ENCODE measurements at regions not wholly inside any gene's neighbourhood (a gene's known extent, or its start where the extent isn't known, plus 50 kb on each side); places are given as distances from the start of the nearest gene placed in this dataset.
"Not testable (repeated sequence)": the region's sequence is repeated elsewhere in the genome, so short reads cannot be mapped to it uniquely, and the experiment has no call there.

DNA sequence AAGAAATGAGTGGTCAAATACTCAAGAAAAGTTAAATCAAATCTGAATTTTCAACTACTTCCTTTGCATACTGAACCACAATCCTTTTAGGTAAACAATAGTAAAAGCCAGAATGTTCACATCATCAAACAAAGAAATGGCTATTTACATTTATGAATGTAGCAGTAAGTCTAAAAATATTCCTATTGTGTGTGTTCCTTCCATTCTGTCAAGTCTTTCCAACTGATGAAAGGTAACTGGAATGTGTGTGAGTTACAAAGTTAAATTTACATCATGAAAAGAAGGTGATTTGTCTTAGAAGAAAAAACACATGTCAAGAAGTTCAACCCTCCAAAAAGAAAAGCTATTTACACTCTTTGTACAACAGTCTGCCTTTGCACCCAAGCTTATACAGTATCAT is 203.1 kb downstream of the SIPA1L2 start:
- Histone ChIP-seq H3K4me3 (ENCODE audit: insufficient read depth, low read depth, low read length) (no peak overlapping the region), H3K27me3 (ENCODE audit: control insufficient read depth, insufficient read depth, low read length) (no peaks in the 10 kb centered on the region), H3K36me3 (replicated peaks; ENCODE audit: control insufficient read depth, insufficient read depth, low read length) (no peaks in the 10 kb centered on the region; the same call in 1 of the 2 replicates)
- no peak for DNase-seq

DNA sequence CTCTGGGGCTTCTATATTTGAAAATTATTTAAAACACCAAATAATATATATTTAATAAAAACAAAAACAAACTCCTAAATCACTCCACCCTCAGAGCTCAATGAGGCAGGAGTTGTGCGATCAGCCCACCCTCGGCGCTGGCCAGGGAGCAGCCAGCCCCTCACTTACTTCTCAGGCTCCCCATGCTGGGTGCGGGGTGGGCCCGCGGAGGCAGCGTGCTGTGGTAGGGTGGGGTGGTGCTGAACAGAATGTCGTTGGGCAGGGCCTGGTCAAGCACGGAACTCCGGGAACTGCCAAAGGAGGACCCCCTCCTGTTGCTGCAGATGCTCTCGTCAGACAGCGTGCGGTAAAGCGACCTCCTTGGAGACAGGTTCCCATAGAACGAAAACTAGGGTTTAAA is 204.5 kb downstream of the SIPA1L2 start:
- no peaks in the 10 kb centered on the region for H3K27me3 ChIP-seq (ENCODE audit: control insufficient read depth, insufficient read depth, low read length)
- DNase-seq: peak; percentile 42
- no peaks in the 10 kb centered on the region; the same call in 1 of the 2 replicates for H3K36me3 ChIP-seq (replicated peaks; ENCODE audit: control insufficient read depth, insufficient read depth, low read length)
- no peak overlapping the region for H3K4me3 ChIP-seq (ENCODE audit: insufficient read depth, low read depth, low read length)

DNA sequence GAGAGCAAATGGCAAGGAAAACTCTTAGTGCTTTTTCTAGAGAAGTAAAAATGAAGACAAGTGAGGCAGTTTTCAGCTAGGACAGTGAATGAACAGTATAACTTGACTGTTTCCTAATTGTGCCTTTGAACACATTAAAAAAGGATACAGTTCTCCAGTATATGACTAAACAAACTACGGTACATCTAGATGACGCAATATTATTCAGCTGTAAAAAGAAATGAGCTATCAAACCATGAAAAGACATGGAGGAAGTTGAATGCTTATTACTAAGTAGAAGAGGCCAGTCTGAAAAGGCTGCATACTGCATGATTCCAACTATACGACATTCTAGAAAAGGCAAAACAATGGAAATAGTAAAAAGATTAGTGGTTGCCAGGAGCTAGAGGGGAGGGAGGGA is 206.3 kb downstream of the SIPA1L2 start:
- Histone ChIP-seq H3K36me3 (replicated peaks; ENCODE audit: control insufficient read depth, insufficient read depth, low read length) (no peaks in the 10 kb centered on the region; the same call in 1 of the 2 replicates), H3K27me3 (ENCODE audit: control insufficient read depth, insufficient read depth, low read length) (no peaks in the 10 kb centered on the region), H3K4me3 (ENCODE audit: insufficient read depth, low read depth, low read length) (no peak overlapping the region)
- no peak for DNase-seq

DNA sequence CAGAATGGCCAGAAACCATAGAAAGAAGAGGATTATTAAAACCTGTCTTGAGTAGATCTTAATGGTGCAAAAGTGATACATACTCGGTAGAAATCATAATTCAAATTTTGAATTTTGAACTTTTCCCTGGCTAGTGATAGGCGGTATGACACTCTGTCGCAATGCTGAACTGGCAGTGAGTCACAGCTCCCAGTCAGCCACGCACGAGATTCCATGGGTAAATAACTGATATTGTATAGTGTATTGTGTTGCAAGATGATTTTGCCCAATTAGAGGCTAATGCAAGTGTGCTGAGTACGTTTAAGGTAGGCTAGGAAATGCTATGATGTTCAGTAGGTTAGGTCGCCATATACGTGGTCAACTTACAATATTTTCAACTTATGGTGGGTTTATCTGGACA is 207.0 kb downstream of the SIPA1L2 start:
- no peak for DNase-seq
- Histone ChIP-seq H3K4me3 (ENCODE audit: insufficient read depth, low read depth, low read length) (no peak overlapping the region), H3K36me3 (replicated peaks; ENCODE audit: control insufficient read depth, insufficient read depth, low read length) (no peaks in the 10 kb centered on the region; the same call in 1 of the 2 replicates), H3K27me3 (ENCODE audit: control insufficient read depth, insufficient read depth, low read length) (no peaks in the 10 kb centered on the region)

DNA sequence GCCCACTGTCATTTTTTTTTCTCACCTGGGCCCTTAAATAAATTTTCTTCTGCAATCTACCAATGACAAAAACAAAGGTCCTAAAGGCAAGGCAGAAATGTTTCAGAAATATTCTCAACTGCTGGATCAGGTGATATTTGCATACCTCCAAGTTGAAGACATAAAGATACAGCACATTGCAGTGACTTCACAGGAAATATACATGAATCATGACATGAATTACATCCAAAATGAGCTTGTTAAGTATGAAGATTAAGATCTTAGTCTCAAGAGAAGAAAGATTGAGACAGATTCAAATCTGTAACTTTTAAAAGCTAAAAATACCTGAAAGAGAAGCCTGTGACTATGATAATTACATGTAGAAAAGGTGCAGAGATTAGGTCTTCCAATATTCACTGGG is 207.8 kb downstream of the SIPA1L2 start:
- H3K36me3 ChIP-seq (replicated peaks; ENCODE audit: control insufficient read depth, insufficient read depth, low read length): no peaks in the 10 kb centered on the region
- no peaks in the 10 kb centered on the region for H3K27me3 ChIP-seq (ENCODE audit: control insufficient read depth, insufficient read depth, low read length)
- no peak for DNase-seq
- H3K4me3 ChIP-seq (ENCODE audit: insufficient read depth, low read depth, low read length): no peak overlapping the region

DNA sequence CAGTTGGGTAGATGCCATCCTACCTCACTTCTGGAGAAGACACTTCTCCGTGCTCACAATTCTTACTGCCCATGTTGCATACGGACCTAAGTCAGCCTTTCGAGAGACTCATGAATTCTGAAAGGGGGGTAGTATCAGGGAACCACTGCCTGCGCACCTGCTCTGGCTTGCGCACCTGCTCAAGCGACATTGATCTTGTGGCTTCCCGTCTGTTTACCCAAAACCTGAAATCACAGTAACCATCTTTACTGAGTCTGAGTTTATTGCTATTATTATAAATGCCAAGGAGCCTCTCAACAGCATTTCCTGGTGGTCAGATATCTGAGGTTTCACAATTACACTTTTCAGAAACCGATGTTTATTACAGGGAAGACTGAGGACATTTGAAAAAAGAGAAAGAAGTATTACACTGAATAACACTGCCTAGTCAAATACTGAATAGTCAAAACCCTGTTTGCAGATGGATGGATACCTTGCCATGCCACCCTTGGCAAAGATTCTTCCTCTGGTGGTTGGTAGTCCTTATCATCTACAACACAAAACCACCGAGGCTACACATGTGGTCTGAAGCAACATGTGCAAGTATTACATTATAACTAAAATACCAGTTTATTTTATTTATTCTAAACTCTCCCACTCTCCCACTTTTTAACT is 208.7 kb downstream of the SIPA1L2 start:
- no peak overlapping the region for H3K4me3 ChIP-seq (ENCODE audit: insufficient read depth, low read depth, low read length)
- no peak for DNase-seq
- H3K27me3 ChIP-seq (ENCODE audit: control insufficient read depth, insufficient read depth, low read length): no peaks in the 10 kb centered on the region
- H3K36me3 ChIP-seq (replicated peaks; ENCODE audit: control insufficient read depth, insufficient read depth, low read length): no peaks in the 10 kb centered on the region

DNA sequence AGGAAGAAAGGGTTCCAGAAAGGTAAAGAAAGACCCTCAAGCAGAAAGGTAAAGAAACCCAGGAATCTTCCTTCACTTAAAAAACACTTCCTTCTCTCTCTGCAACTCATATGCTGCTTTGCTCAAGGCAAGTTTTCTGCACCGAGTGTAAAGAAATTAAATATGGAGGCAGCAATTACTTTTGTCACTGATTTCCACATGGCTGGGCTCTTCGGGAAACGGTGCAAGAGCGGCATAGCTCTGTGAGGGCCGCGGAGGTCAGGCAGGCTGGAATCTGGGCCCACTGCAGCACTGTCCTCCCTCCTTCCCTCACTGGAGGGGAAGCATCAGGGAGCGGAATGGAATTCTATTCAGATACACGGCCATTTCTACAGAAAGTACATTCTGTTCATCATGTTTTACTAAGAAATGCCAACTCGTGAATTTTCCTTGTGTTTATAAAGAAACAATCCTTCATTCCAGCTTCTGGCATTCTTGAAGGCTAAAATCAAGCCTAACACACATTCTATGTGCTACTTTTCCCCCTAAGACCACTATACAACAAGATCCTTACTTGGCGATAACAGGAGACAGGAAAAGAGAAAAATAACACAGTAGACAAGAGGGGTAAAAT is 212.2 kb downstream of the SIPA1L2 start:
- Histone ChIP-seq H3K4me3 (ENCODE audit: insufficient read depth, low read depth, low read length) (no peak overlapping the region), H3K36me3 (replicated peaks; ENCODE audit: control insufficient read depth, insufficient read depth, low read length) (no peaks in the 10 kb centered on the region), H3K27me3 (ENCODE audit: control insufficient read depth, insufficient read depth, low read length) (no peaks in the 10 kb centered on the region)
- no peak for DNase-seq

DNA sequence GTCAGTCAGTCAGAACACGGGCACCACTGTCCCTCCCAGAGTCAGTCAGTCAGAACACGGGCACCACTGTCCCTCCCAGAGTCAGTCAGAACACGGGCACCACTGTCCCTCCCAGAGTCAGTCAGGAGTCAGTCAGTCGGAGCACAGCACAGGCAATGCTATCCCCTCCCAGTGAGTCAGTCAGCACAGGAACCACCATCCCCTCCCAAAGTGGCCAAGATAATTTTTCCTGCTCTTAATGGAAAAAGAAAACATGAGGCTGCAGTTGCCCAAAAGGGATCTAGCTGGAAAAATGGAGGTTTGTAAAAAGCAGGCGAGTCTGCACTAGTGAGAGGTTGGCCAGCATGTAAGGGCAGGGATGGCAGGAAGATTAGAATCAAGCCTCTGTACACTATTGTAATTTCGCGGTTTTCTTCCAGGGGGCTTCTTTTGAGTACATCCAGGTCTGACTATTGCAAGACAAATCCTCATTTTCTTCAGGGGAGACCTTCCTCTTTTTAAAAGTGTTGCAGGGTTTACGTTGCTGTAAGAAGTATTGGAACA is 213.8 kb downstream of the SIPA1L2 start:
- no peaks in the 10 kb centered on the region for H3K27me3 ChIP-seq (ENCODE audit: control insufficient read depth, insufficient read depth, low read length)
- no peak overlapping the region for H3K4me3 ChIP-seq (ENCODE audit: insufficient read depth, low read depth, low read length)
- H3K36me3 ChIP-seq (replicated peaks; ENCODE audit: control insufficient read depth, insufficient read depth, low read length): no peaks in the 10 kb centered on the region
- DNase-seq: no peak

DNA sequence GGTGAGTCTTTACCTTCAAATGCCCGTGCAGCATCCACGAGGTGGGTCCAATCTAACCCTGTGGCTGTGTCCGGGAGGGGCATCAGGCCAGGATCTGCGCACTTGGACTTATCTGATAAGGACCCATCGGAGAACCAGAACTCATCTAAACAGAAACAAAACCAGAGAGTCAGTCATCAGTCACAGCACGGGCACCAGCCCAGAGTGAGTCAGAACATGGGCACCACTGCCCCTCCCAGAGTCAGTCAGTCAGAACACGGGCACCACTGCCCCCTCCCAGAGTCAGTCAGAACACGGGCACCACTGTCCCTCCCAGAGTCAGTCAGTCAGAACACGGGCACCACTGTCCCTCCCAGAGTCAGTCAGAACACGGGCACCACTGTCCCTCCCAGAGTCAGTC is 214.5 kb downstream of the SIPA1L2 start:
- not testable (repeated sequence) for H3K36me3 ChIP-seq (replicated peaks; ENCODE audit: control insufficient read depth, insufficient read depth, low read length); H3K4me3 ChIP-seq (ENCODE audit: insufficient read depth, low read depth, low read length); DNase-seq; H3K27me3 ChIP-seq (ENCODE audit: control insufficient read depth, insufficient read depth, low read length)

DNA sequence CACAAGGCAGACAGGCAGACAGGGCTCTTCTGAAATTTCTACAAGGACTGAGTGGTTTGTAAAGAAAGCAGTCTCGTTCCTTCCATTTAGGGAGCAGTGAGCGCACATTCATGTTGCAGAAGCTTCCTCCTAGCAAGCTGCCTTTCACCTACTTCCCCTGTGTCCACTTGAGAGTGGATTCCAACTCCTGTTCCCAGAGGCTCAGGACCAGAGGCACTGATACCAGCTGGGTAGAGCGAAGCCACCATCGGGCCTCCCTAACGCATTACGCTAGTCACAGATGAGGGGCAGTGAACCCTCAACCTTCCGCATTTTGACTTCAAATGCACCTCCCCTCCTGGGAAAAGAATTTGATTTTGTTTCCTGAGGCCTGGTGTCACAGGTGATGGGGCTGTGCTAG is 215.8 kb downstream of the SIPA1L2 start:
- Histone ChIP-seq H3K27me3 (ENCODE audit: control insufficient read depth, insufficient read depth, low read length) (no peaks in the 10 kb centered on the region), H3K36me3 (replicated peaks; ENCODE audit: control insufficient read depth, insufficient read depth, low read length) (no peaks in the 10 kb centered on the region; the same call in 1 of the 2 replicates), H3K4me3 (ENCODE audit: insufficient read depth, low read depth, low read length) (no peak overlapping the region)
- no peak for DNase-seq

DNA sequence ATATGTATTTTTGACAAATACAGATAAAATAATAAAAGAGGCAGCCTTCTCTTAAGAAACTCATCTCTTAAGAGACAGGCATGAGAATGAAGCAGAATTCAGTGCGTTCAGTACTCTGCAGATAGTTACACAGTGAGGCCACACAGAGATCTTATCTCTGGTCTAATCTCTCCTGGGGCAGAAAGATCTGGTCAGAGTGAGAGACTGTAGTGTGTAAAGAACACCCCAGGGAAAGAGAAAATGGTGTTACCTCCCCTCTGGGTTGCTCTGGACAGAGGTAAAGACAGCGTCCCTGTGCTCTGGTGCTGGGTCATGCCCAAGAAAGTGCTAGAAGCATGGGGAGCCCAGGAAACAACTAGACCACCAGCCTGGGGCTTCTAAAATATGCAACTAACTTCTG is 216.3 kb downstream of the SIPA1L2 start:
- no peak for DNase-seq
- Histone ChIP-seq H3K4me3 (ENCODE audit: insufficient read depth, low read depth, low read length) (no peak overlapping the region), H3K36me3 (replicated peaks; ENCODE audit: control insufficient read depth, insufficient read depth, low read length) (no peaks in the 10 kb centered on the region; the same call in 1 of the 2 replicates), H3K27me3 (ENCODE audit: control insufficient read depth, insufficient read depth, low read length) (no peaks in the 10 kb centered on the region)

DNA sequence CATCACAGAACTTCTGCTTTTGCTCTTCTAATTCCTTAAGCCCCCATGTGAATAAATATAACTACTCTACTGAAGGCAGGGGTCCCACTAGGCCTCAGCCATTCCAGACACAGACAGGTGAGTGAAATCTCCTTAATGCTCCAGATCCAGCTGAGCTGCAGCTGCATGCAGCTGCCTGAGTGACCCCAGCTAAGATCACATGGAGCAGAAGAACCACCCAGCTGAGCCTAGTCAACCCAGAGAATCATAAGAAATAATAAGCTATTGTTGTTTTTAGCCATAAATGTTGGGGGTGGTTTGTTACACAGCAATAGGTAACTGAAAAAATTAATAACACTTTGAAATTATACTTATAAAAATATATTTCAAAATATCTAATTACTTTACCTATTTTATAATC is 220.3 kb downstream of the SIPA1L2 start:
- Histone ChIP-seq H3K4me3 (ENCODE audit: insufficient read depth, low read depth, low read length) (no peak overlapping the region), H3K36me3 (replicated peaks; ENCODE audit: control insufficient read depth, insufficient read depth, low read length) (no peaks in the 10 kb centered on the region; the same call in 1 of the 2 replicates), H3K27me3 (ENCODE audit: control insufficient read depth, insufficient read depth, low read length) (no peaks in the 10 kb centered on the region)
- DNase-seq: no peak

DNA sequence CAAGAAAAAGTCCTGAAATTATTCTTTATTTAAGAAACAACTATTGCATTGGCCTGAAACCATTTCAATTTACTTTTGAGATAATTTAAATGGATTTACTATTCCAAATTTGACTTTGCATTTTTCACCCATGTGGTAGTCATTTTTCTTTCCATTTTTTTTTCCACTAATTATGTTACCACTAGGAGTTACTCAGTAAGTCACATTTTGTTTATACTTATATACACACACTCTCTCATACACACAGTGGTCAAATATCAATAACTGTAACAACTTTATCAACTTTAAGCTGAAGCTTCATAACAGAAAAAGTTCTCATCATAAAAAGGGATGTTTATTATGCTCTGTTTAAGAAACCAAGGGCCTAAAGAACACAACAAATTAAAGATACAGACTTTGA is 222.8 kb downstream of the SIPA1L2 start:
- Histone ChIP-seq H3K27me3 (ENCODE audit: control insufficient read depth, insufficient read depth, low read length) (no peaks in the 10 kb centered on the region), H3K36me3 (replicated peaks; ENCODE audit: control insufficient read depth, insufficient read depth, low read length) (no peaks in the 10 kb centered on the region; the same call in 1 of the 2 replicates), H3K4me3 (ENCODE audit: insufficient read depth, low read depth, low read length) (no peak overlapping the region)
- DNase-seq: no peak

DNA sequence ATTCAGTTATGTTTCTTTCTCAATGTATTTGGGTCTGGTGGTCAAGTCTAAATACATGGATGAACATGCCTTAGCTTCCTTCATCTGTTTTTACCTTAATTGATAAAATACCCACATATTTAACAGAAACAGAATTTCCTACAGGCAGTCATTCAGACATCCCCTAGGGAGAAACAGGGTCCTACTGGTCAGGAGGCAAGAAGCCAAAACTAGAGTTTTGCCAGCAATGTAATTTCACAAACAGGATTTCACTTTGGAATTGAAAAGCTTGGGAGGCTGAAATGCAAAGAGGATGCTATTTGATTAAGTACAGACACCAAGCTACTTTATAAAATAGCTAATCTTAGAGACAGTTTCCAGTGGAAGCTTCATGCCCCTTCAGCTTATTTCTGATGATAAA is 224.2 kb downstream of the SIPA1L2 start:
- H3K27me3 ChIP-seq (ENCODE audit: control insufficient read depth, insufficient read depth, low read length): no peaks in the 10 kb centered on the region
- no peaks in the 10 kb centered on the region; the same call in 1 of the 2 replicates for H3K36me3 ChIP-seq (replicated peaks; ENCODE audit: control insufficient read depth, insufficient read depth, low read length)
- no peak overlapping the region for H3K4me3 ChIP-seq (ENCODE audit: insufficient read depth, low read depth, low read length)
- DNase-seq: no peak

DNA sequence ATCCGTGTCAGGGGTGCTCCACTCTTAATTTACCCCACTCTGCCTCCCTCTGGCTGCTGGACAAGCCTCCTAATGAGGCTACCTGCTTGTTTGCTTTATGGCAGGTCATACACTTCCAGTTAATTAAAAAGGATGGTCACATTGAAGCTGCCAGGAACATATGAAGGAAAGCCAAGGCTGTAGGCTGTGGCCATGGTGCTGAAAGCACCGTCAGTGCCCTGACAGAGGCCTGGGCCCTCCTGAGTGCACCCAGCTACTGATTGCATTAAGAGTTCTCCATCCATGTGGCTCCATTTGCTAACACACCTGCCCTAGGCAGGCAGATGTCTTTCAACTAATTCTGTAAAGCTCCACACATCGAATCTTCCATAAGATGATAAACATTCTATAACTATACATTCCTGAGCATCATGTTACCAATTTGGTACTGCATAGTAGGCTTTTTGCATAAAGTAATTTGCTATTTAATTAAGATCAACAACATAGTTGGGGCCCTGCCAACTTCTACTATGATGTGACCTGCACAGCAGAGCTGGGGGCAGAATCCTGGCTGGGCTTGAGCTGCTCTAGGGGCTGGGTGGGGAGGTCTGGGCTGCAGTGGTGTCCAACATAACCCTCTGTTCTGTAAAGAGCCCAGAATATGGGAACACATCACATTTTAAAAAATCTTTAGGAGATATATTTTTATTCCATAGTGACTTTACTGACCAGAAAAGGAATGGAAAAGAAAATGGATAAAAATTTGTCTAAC is 224.8 kb downstream of the SIPA1L2 start:
- DNase-seq: no peak
- Histone ChIP-seq H3K36me3 (replicated peaks; ENCODE audit: control insufficient read depth, insufficient read depth, low read length) (no peaks in the 10 kb centered on the region; the same call in 1 of the 2 replicates), H3K4me3 (ENCODE audit: insufficient read depth, low read depth, low read length) (no peak overlapping the region)

More for the DNA sequence above, 224.8 kb downstream of the SIPA1L2 start:
- H3K27me3 ChIP-seq (ENCODE audit: control insufficient read depth, insufficient read depth, low read length): no peaks in the 10 kb centered on the region

Measured in H7 (cell line).